ENCODE measurements at regions not wholly inside any gene's neighbourhood (a gene's known extent, or its start where the extent isn't known, plus 50 kb on each side); places are given as distances from the start of the nearest gene placed in this dataset.
A peak's percentile ranks its signal among the peaks of the same experiment; 100 is the strongest.

DNA sequence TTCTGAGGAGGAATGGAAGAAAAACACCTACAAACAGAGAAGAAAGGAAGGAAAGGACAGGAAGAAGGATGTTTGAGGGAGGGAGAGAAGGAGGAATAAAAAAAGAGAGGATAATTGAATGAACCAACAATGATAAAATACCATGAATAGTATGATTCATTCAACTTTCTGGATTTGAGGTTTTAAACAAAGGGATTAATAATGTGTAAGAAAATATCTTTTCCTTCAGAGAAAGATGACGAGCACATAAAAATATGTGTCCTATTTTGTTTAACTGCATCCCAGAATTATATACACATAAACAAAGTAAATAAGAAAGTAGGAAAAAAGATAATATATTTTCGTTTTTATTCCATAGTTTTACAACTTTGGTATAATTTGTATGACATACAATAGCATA lies 1380.4 kb downstream of the STIM2 start:
- no peak for ATAC-seq (ENCODE audit: low FRiP score)
- no peaks in the 10 kb centered on the region for H3K27me3 ChIP-seq (ENCODE audit: control insufficient read depth in 1 of 2, insufficient read depth in 2 of 2, low read length in 1 of 2)
- 50 to 61% methylated on average over 2 of the region's 2 CpGs for WGBS, 2 donors
- H3K27ac ChIP-seq (ENCODE audit: low read depth in 1 of 2, low read length in 2 of 2): no peak overlapping the region
- intact Hi-C loops (cut with DNase I): no loop called here
- DNase-seq: no peak
- H3K36me3 ChIP-seq (ENCODE audit: control insufficient read depth in 1 of 2, insufficient read depth in 2 of 2, low read length in 1 of 2): no peaks in the 10 kb centered on the region
- no peaks in the 10 kb centered on the region for H3K4me1 ChIP-seq (ENCODE audit: control insufficient read depth in 1 of 2, insufficient read depth in 2 of 2, low read length in 2 of 2)
- no peak overlapping the region for H3K4me3 ChIP-seq (ENCODE audit: low read length in 2 of 2)
- no peaks in the 10 kb centered on the region for H3K9me3 ChIP-seq (ENCODE audit: control insufficient read depth, low read length)

DNA sequence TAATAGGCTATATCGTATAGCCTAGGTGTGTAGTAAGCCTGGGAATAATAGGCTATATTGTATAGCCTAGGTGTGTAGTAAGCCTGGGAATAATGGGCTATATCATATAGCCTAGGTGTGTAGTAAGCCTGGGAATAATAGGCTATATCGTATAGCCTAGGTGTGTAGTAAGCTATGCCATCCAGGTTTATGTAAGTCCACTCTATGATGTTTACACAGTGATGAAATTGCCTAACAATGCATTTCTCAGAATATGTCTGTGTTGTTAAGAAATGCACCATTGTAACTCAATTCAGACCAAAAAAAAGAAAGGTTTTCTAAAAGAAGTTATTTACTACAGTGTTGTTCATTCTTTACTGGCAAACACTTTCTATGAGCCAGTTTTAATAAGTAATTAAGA lies 1387.2 kb downstream of the STIM2 start:
- Histone ChIP-seq H3K4me3 (ENCODE audit: low read length in 2 of 2) (no peak overlapping the region), H3K27me3 (ENCODE audit: control insufficient read depth in 1 of 2, insufficient read depth in 2 of 2, low read length in 1 of 2) (no peaks in the 10 kb centered on the region), H3K4me1 (ENCODE audit: control insufficient read depth in 1 of 2, insufficient read depth in 2 of 2, low read length in 2 of 2) (no peaks in the 10 kb centered on the region), H3K9me3 (ENCODE audit: control insufficient read depth, low read length) (no peaks in the 10 kb centered on the region), H3K36me3 (ENCODE audit: control insufficient read depth in 1 of 2, insufficient read depth in 2 of 2, low read length in 1 of 2) (no peaks in the 10 kb centered on the region), H3K27ac (ENCODE audit: low read depth in 1 of 2, low read length in 2 of 2) (no peak overlapping the region)
- intact Hi-C loops (cut with DNase I): no loop called here
- ATAC-seq (ENCODE audit: low FRiP score) (no peak), DNase-seq (no peak)
- WGBS, 2 donors: 82 to 90% methylated on average over 2 of the region's 2 CpGs

DNA sequence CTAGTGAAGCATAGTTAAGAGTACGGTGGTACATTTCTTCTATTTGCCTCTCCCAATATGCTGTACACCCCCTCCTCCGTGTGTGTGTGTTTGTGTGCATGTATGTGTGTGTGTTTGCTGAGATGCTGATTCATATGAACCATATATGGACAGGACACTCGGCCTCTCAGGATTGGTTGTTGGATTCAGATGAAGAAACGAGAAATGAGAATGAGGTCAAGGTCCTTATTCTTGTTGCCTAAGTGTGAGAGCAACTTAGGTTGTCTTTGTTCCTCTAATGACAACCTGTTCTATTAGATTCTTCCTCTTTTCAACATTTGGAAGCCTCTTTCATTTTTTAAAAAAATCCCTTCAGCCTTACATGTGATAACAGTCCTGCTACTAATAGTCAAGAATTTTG lies 1387.6 kb downstream of the STIM2 start:
- DNase-seq (no peak), ATAC-seq (ENCODE audit: low FRiP score) (no peak)
- Histone ChIP-seq H3K4me1 (ENCODE audit: control insufficient read depth in 1 of 2, insufficient read depth in 2 of 2, low read length in 2 of 2) (no peaks in the 10 kb centered on the region), H3K4me3 (ENCODE audit: low read length in 2 of 2) (no peak overlapping the region), H3K27me3 (ENCODE audit: control insufficient read depth in 1 of 2, insufficient read depth in 2 of 2, low read length in 1 of 2) (no peaks in the 10 kb centered on the region), H3K9me3 (ENCODE audit: control insufficient read depth, low read length) (no peaks in the 10 kb centered on the region), H3K27ac (ENCODE audit: low read depth in 1 of 2, low read length in 2 of 2) (no peak overlapping the region), H3K36me3 (ENCODE audit: control insufficient read depth in 1 of 2, insufficient read depth in 2 of 2, low read length in 1 of 2) (no peaks in the 10 kb centered on the region)
- intact Hi-C loops (cut with DNase I): no loop called here
- WGBS, 2 donors: 53 to 58% methylated on average over 4 of the region's 4 CpGs

DNA sequence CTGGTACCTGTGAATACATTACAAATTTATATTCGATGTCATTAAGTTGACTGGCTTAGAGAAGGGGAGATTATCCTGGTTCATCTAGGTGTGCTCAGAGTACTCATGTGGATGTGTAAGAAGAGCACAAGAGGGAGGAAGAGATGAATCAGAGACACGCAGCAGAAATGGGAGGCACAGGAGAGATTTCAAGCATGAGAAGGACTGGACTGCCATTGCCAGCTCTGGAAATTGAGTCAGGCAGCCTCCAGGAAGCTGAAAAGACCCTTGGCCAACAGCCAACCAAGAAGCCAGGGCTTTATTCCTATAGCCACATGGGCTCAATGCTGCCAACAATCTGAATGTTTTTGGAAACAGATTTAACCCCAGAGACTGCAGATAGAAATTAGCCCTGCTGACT lies 1390.0 kb downstream of the STIM2 start:
- Histone ChIP-seq H3K9me3 (ENCODE audit: control insufficient read depth, low read length) (peaks cover 1% of the 10 kb centered on the region), H3K27ac (ENCODE audit: low read depth in 1 of 2, low read length in 2 of 2) (no peak overlapping the region), H3K27me3 (ENCODE audit: control insufficient read depth in 1 of 2, insufficient read depth in 2 of 2, low read length in 1 of 2) (no peaks in the 10 kb centered on the region), H3K36me3 (ENCODE audit: control insufficient read depth in 1 of 2, insufficient read depth in 2 of 2, low read length in 1 of 2) (no peaks in the 10 kb centered on the region), H3K4me1 (ENCODE audit: control insufficient read depth in 1 of 2, insufficient read depth in 2 of 2, low read length in 2 of 2) (no peaks in the 10 kb centered on the region), H3K4me3 (ENCODE audit: low read length in 2 of 2) (no peak overlapping the region)
- intact Hi-C loops (cut with DNase I): no loop called here
- ATAC-seq (ENCODE audit: low FRiP score) (peak; percentile 29), DNase-seq (no peak)
- WGBS, 2 donors: 84 to 96% methylated on average over 2 of the region's 2 CpGs

GRCh38 chr4:28251831-28252230 lies 1391.2 kb downstream of the STIM2 start:
- no peak for DNase-seq
- 90 to 93% methylated on average over 2 of the region's 2 CpGs for WGBS, 2 donors
- no peaks in the 10 kb centered on the region for H3K36me3 ChIP-seq (ENCODE audit: control insufficient read depth in 1 of 2, insufficient read depth in 2 of 2, low read length in 1 of 2)
- H3K27me3 ChIP-seq (ENCODE audit: control insufficient read depth in 1 of 2, insufficient read depth in 2 of 2, low read length in 1 of 2): no peaks in the 10 kb centered on the region
- intact Hi-C loops (cut with DNase I): no loop called here
- H3K27ac ChIP-seq (ENCODE audit: low read depth in 1 of 2, low read length in 2 of 2): no peak overlapping the region
- H3K4me1 ChIP-seq (ENCODE audit: control insufficient read depth in 1 of 2, insufficient read depth in 2 of 2, low read length in 2 of 2): no peaks in the 10 kb centered on the region
- H3K4me3 ChIP-seq (ENCODE audit: low read length in 2 of 2): no peak overlapping the region
- ATAC-seq (ENCODE audit: low FRiP score): no peak
- H3K9me3 ChIP-seq (ENCODE audit: control insufficient read depth, low read length): peaks cover 1% of the 10 kb centered on the region

DNA sequence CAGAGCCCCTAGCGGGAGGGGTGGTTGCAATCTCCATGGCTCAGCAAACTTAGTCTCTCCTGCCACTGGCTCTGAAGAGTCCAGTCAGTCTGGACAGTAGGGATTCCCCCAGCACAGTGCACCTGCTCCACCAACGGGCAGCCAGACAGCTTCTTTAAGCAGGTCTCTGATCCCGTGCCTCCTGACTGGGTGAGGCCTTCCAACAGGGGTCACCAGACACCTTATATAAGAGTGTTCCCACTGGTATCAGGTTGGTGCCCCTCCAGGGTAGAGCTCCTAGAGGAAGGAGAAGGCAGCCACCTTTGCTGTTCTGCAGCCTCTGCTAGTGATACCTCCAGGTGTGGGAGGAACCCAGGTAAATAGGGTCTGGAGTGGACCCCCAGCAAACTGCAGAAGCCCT lies 1393.4 kb downstream of the STIM2 start:
- Histone ChIP-seq H3K4me3 (ENCODE audit: low read length in 2 of 2) (no peak overlapping the region), H3K36me3 (ENCODE audit: control insufficient read depth in 1 of 2, insufficient read depth in 2 of 2, low read length in 1 of 2) (no peaks in the 10 kb centered on the region), H3K27ac (ENCODE audit: low read depth in 1 of 2, low read length in 2 of 2) (no peak overlapping the region), H3K4me1 (ENCODE audit: control insufficient read depth in 1 of 2, insufficient read depth in 2 of 2, low read length in 2 of 2) (no peaks in the 10 kb centered on the region), H3K27me3 (ENCODE audit: control insufficient read depth in 1 of 2, insufficient read depth in 2 of 2, low read length in 1 of 2) (no peaks in the 10 kb centered on the region), H3K9me3 (ENCODE audit: control insufficient read depth, low read length) (peaks cover 1% of the 10 kb centered on the region)
- 81 to 84% methylated on average over 3 of the region's 3 CpGs for WGBS, 2 donors
- intact Hi-C loops (cut with DNase I): no loop called here
- ATAC-seq (ENCODE audit: low FRiP score) (no peak), DNase-seq (no peak)

- 78% methylated on average over 1 of the region's 1 CpG; no CpG with 5 or more reads in 1 of the 2 donors for WGBS, 2 donors
- Histone ChIP-seq H3K4me1 (ENCODE audit: control insufficient read depth in 1 of 2, insufficient read depth in 2 of 2, low read length in 2 of 2) (no peaks in the 10 kb centered on the region), H3K36me3 (ENCODE audit: control insufficient read depth in 1 of 2, insufficient read depth in 2 of 2, low read length in 1 of 2) (no peaks in the 10 kb centered on the region), H3K9me3 (ENCODE audit: control insufficient read depth, low read length) (peaks cover 1% of the 10 kb centered on the region), H3K27ac (ENCODE audit: low read depth in 1 of 2, low read length in 2 of 2) (no peak overlapping the region), H3K27me3 (ENCODE audit: control insufficient read depth in 1 of 2, insufficient read depth in 2 of 2, low read length in 1 of 2) (no peaks in the 10 kb centered on the region), H3K4me3 (ENCODE audit: low read length in 2 of 2) (no peak overlapping the region)
- DNase-seq (no peak), ATAC-seq (ENCODE audit: low FRiP score) (no peak)
- intact Hi-C loops (cut with DNase I): no loop called here
Observed at GRCh38 chr4:28256295-28256694, 1395.7 kb downstream of the STIM2 start.

DNA sequence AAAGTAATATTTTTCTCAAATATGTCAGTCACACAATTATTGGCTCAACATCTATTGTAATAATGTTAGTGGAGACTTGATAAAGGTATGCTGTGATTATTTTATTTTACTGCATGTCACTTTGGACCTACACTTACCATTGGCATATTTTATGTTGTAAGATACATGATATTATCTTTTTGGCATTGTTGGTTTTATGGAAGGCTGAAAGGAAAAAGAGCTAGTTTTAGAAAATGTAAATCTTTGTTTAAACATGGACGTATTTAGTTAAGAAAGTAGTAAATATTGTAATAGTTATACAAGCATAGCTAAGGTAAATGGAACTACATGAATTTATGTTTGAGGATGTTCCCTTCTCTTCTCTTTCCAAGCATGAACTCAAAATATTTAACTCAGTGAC lies 1399.3 kb downstream of the STIM2 start:
- DNase-seq (no peak), ATAC-seq (ENCODE audit: low FRiP score) (no peak)
- 53 to 60% methylated on average over 1 of the region's 1 CpG for WGBS, 2 donors
- Histone ChIP-seq H3K4me3 (ENCODE audit: low read length in 2 of 2) (no peak overlapping the region), H3K27me3 (ENCODE audit: control insufficient read depth in 1 of 2, insufficient read depth in 2 of 2, low read length in 1 of 2) (no peaks in the 10 kb centered on the region), H3K27ac (ENCODE audit: low read depth in 1 of 2, low read length in 2 of 2) (no peak overlapping the region), H3K36me3 (ENCODE audit: control insufficient read depth in 1 of 2, insufficient read depth in 2 of 2, low read length in 1 of 2) (no peaks in the 10 kb centered on the region), H3K4me1 (ENCODE audit: control insufficient read depth in 1 of 2, insufficient read depth in 2 of 2, low read length in 2 of 2) (no peaks in the 10 kb centered on the region), H3K9me3 (ENCODE audit: control insufficient read depth, low read length) (peaks cover 2% of the 10 kb centered on the region)
- intact Hi-C loops (cut with DNase I): no loop called here

GRCh38 chr4:28267166-28267565 lies 1406.5 kb downstream of the STIM2 start:
- H3K36me3 ChIP-seq (ENCODE audit: control insufficient read depth in 1 of 2, insufficient read depth in 2 of 2, low read length in 1 of 2): no peaks in the 10 kb centered on the region
- no peak overlapping the region for H3K4me3 ChIP-seq (ENCODE audit: low read length in 2 of 2)
- DNase-seq (no peak), ATAC-seq (ENCODE audit: low FRiP score) (no peak)
- H3K4me1 ChIP-seq (ENCODE audit: control insufficient read depth in 1 of 2, insufficient read depth in 2 of 2, low read length in 2 of 2): no peaks in the 10 kb centered on the region
- WGBS, 2 donors: 63 to 66% methylated on average over 1 of the region's 1 CpG
- intact Hi-C loops (cut with DNase I): no loop called here
- H3K27ac ChIP-seq (ENCODE audit: low read depth in 1 of 2, low read length in 2 of 2): no peak overlapping the region
- H3K9me3 ChIP-seq (ENCODE audit: control insufficient read depth, low read length): peaks cover 2% of the 10 kb centered on the region
- no peaks in the 10 kb centered on the region for H3K27me3 ChIP-seq (ENCODE audit: control insufficient read depth in 1 of 2, insufficient read depth in 2 of 2, low read length in 1 of 2)
